ENCODE measurements at regions not wholly inside any gene's neighbourhood (a gene's known extent, or its start where the extent isn't known, plus 50 kb on each side); places are given as distances from the start of the nearest gene placed in this dataset.

DNA sequence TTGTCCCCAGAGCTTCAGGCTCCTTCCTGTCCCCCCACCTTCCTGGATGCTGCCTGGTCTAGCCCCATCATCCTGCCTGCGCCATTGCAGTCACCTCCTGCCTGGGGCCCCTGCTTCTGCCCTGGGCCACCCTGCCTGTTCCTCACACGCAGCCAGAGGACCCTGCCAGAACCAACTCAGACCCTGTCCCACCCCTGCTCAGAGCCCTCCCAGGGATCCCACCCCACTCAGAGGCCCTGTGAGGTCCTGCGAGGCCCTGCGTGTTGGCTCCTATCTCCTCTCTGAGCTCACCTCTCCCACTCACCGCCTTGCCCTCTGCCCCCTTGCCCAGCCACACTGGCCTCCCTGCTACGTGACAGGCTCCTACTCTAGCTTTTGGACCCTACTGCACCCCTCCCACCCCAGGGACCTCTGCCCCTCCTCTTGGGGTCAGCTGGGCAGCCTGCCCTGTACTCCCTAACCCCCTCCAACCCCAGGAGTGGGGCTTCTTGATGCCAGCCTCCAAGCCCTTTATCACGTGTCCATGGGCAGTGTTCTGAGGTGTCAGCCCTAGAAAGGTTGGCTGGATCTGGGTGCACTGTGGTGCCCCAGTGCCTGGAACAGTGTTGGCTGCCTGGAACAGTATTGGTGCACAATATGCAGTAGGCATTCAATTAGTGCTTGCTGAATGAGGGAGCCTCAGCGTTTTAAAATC lies 68.3 kb downstream of the CEBPB start:
- DNase-seq: no peak

DNA sequence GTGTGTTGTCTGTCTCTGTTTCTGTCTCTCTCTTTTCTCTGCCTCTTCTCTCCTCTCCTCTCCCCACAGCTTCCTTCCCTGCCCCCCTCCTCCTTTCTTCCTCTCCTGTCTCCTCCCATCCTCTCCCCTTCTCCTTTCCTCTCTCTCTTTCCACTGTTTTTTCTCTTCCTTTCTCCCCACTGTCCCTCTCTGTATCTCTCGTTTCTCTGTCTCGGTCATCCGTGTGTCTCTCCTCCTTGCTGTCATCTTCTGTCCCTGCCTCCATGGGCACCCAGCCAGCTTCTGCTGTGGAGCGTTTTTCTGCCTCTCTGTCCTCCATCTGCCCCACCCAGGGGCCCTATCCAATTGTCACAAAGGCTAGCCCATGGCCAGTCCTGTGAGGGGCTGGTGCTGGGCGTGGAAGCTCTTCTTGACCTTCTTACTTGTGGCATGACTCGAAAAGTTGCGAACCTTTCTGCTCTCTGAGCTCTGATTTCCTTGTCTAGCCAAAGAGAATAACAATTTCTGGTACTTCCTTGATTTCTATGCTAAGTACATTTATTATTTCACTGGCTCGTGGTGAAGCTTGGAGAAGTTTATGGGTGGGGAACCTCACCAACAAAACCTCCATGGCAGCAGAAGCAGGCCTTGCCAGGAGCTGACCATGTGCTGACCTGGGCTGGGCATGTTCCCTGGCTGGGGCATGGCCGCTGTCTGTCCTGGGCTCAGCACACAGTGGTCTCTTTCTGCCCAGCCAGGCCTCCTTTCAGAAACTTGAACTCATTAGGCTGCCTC lies 69.3 kb downstream of the CEBPB start:
- no peak for DNase-seq

DNA sequence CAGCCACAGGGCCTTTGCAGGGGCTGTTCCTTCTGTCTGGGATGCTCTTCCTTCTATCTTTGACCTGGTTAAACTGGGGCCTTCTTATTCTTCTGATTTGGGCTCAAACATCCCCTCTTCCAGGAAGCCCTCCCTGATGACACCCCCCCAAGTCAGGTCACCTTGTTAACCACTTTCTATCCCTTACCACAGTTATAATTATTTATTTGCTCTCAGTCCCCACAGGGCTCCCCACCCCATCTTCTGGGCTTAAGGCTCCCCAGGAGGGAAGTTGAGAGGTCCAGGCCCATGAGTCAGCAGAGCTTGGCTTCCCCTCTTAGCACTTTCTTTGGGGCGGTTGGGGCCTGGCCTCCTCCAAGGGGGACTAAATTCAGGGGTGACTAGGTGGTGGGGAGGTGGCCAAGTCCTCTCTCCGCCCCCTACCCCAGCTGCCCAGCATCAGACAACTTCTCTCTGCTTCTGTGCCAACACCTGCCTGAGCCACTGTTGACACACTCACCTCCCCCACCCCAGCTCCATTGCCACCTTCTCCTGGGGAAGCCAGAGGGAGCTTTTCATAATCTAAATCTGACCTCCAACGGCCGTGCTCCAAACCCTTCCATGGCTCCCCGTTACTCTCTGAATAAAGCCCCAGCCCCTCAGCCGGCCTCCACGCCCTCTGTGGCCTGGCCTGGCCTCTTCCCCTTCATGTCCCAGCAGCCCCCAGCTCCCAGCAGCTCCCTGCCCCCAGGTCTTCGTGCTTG lies 70.0 kb downstream of the CEBPB start:
- no peak for DNase-seq

DNA sequence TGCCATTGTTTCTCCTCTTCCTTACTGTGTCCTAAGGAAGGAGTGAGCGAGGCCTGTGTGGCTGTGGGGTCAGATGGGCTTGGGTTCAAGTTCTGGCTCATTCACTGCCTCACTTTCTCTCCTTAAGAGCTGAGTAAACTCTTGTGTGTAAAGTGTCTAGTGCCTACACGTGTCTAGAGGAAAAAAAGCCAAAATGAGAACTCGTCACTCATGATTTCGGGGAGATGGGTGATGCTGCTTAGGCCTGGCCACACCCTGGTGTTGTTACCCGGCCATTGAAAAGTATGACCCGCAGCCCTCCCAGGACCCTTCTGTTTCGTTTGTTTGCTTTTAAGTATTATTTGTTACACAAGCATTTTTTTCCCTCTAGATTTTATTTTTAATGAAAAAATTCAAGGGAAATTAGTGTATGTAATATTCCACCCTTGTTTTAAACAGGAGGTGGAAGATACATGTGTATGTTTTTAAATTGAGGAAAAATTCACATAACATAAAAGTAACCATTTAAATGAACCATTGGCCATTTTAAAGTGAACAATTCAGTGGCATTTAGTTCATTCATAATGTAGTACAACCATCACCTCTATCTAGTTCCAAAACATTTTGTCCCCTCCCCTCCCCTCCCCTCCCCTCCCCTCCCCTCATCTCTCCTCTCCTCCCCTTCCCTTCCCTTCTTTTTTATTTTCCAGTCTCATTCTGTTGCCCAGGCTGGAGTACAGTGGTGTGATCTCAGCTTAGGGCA lies 71.0 kb downstream of the CEBPB start:
- DNase-seq: no peak

DNA sequence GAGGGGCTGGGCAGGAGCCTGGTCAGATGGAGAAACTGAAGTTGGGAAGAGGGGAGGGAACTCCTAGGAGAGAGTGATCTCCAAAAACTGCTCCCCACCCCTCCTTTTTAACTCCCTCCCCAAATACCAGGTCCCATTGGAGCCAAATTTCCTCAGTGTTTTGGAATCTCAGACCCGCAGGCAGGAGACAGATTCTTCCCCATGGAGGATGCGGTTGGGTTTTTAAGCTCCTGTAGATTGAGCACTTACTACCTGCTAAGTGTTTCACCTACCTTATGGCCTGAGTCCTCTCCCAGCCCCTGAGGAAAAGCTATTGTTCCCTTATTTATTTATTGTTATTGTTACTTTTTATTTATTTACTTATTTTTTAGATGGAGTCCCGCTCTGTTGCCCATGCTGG lies 73.2 kb downstream of the CEBPB start:
- no peak for DNase-seq

DNA sequence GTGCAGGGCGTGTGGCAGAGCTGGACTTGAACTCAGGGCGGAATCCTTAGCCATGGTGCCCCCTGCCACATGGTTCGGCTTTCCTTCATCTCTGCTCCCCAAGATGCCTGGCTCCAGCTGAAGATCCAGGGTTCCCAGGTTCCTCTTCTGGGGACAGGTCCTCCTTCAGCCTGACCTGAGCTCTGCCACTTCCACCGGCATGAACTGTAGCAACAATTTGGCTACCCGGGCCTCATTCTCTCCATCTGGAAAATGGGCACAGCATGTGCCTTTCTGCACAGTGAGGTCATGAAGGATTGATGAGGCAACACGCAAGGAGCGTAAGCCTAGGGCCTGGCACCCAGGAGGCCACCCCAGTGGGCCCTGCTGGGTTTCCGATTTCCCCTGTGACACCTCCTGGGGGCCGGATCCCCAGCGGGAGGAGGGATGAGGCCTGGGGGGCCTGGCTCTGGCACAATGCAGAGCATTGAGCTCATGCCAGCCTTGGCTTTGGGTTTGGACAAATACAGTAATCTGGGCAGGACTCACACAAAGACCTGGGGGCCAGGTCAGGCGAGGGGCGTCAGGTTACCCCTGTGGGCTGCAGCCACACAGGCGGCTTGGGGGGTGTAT lies 74.0 kb downstream of the CEBPB start:
- DNase-seq: no peak

DNA sequence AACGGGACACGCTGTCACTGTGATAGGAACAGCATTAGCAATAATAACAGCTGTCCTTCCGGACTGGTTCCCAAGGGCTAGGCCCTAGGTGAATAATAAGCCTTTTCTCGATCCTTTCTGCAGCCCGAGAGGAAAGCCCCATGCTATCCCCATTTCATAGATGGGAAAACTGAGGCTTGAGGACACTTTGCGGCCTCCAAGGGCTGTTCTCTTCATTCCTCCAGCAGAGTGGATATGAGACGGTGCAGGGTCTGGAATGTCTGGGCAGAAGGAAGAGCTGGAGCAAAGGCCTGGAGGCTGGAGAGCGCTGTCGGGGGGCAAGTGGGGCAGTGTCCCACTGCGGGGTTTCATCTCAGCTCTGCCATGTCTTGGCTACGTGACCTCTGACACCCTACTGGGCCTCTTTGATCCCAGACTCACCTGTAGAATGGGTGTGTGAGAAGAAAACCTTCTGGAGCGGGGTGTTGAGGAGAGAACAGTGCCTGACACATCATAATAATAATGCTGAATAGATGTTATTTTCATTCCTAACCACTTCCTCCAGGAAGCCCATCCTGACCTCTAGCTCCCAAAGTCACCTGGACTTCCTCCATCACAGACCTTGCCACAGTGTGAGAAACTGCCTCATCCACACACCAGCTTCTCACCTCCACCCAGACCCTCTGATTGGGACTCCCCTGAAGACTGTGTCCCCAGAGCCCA lies 74.8 kb downstream of the CEBPB start:
- DNase-seq: no peak

DNA sequence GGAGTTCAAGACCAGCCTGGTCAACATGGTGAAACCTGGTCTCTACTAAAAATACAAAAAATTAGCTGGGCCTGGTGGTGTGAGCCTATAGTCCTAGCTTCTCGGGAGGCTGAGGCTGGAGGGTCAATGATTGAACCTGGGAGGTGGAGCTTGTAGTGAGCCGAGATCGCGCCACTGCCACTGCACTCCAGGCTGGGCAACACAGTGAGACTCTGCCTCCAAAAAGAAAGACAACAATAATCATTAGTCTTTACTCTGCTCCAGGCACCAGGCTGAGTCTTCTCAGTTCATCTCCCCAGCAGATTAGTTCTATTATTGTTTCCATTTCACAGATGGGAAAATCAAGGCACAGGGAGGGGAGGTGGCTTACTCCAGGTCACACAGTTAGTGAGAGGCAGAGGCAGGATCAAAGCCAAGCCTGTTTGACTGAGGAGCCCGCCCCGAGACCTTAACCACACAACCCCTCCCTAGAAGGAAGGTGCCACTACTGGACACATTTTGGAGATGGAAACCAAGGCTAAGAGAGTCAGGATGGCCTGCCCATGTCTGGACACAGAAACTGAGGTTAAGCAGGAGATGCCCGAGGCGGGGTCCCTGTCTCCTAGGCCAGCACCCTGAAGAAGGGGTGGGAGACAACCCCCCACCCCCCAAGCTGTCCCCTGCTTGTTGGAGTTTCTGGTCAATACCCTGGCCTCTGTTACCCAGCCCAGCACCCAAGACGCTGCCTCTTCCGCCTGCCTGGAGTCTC lies 75.8 kb downstream of the CEBPB start:
- DNase-seq: no peak

DNA sequence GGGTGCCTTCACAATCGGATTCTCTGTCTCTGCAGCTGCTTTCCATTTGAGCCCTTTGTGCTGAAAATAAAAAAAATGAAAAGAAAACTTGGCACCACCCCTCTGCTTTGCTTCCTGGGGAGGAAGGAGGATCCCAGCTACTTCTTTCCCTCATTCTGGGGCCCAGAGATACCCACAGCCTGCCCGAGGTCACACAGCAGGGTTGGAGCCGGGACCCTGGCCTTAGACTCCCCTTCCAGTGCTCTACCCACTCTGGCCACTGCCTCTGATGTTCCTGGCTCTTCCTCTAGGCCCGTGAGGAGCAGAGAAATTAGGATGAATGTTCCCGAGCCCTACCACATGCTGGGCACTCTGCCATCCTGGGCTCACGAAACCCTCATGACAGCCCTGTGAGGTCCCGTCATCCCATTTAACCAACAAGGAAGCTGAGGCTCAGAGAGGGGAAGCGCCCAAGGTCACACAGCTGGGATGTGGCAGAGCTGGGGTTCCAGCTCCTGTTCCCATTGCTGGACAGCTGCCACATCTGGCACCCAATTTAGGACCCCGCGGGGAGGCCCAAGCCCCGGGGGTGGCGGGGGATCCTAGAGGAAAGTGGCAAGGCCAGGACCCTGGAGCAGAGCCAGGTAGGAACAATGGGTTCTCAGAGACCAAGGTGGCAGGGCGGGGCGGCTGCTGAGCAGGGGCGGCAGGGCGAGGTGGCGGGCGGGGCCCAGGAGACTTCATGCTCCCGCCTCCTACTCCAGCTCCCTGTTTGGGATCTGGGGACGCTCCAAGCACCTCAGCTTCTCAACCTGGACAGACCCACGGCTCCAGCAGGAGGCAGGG lies 76.6 kb downstream of the CEBPB start:
- no peak for DNase-seq

DNA sequence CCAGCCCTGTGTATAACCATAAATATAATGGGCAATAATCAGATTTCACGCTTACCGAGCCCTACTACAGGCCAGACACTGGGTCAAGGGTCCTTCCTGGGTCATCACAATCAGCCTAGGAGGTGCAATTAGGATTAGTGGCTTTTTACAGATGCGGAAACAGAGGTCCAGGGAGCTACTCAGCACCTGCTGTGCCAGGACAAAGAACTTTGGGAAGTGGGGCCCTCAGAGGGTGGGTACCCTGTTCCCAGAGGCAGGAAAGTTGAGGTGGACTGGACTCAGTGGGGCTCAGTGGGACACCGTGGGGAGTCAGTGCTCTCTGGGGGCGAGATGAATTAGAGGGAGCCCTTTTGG lies 77.2 kb downstream of the CEBPB start:
- no peak for DNase-seq

DNA sequence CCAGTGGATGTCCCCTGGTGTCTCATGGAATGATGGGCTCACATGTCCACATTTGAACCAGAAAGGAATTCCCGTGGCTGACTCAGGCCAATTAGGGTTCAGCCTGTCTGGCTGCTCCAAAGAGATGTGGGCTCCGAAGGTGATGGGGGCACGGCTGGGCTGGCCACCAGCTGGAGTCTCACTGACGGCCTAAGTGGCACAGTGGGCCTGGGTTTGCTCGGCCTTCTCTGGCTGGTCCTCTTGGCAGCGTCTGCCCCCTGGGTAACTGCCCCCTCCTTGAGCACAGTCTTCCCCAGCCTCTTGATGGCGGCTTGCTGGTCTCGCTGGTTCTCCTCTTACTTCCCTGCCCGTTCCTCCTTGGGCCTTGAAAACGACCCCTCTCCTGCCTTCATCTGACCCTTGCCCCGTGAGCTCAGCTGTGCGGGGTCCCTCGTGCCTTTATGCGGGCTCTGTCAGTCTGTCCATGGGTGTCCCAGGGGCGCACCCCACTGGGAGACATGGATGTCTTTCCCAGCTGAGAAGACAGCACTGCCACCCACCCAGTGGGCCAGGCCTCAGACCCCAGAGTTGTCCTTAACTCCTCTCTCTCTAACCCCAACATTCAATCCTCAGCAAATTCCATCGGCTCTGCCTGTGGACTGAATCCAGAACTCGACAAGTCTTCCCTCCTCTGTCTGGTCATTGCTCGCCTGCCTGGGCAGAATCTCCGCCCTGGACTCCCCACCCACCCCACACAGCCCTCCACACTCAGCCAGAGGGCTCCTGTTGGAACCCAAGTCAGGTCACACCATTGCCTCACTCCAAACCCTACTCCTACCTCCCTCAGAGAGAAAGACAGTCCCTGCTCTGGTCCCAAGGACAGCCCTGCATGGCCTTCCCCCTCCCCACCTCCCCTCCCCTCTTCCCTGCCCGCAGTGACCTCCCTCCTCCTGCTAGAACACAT lies 78.7 kb downstream of the CEBPB start:
- no peak for DNase-seq

DNA sequence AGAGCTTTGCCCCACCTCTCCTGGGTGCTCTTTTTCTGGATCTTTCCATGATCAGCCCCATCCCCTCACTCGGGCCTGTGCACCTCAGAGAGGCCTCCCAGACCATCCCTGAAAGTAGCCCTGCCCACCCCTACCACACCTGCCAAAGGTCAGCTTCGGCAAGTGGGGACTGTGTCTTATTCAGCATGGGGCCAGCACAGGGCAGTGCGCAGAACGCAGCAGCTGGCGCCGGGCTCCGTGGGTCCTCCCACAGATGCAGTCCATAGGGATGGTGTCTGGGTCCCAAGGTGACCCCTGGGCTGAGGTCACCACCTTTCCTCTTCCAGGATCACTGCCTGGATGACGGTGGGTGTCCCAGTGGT lies 79.4 kb downstream of the CEBPB start:
- DNase-seq: no peak

DNA sequence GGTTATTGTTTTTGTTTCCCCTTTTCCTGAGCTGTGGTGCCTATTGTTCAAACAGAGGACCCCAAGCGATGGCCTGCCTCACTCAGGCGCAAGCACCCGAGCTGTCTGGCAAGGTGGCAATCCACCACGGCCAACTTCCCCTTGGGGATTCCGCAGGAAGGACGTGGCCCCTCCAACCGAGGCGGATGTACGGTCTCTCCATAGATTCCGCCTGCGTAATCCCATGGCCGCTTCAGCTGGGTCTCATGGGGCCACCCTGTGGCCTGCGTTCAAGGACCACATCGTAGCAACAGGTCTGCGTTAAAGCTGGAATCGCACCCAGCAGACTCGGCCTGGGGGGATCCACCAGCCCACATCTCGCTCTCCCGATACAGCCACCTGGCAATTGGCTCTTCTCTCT lies 79.9 kb downstream of the CEBPB start:
- DNase-seq: no peak

DNA sequence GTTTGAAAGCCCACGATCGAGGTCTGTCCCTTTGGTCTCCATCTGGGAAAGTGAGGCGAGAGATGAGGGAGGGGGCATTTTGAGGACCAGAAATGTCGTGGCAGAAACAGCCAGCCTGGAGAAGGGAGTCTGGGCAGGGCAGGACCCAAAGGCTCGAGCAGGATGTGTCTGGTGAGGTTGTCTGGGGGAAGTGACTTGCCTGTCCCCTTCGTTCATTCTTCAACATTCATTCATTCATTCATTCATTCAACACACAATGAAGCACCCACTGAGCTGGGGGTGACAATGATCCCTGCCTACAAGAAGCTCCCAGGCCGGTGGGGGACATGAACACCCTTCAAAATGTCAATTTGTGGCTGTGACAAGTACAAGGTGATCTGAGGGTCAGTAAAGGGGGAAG lies 80.5 kb downstream of the CEBPB start:
- no peak for DNase-seq

DNA sequence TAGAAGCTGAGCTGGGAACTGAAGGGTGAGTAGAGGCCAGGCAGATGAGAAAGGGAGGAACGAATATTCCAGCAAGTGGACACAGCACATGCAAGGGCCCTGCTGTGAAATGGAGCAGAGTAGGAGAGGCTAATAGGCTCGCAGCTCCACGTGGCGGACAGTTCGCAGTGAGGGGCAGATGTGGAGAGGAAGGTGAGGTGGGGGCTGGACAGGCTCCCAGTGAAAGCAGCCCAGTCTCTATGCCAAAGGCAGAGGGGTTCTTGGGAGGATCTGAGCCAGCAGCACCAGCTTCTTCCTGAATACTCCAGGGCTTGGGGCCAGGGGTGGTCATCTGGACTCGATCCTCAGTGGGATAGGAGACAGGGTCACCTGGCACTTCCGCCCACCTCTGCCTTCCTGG lies 81.0 kb downstream of the CEBPB start:
- DNase-seq: no peak

DNA sequence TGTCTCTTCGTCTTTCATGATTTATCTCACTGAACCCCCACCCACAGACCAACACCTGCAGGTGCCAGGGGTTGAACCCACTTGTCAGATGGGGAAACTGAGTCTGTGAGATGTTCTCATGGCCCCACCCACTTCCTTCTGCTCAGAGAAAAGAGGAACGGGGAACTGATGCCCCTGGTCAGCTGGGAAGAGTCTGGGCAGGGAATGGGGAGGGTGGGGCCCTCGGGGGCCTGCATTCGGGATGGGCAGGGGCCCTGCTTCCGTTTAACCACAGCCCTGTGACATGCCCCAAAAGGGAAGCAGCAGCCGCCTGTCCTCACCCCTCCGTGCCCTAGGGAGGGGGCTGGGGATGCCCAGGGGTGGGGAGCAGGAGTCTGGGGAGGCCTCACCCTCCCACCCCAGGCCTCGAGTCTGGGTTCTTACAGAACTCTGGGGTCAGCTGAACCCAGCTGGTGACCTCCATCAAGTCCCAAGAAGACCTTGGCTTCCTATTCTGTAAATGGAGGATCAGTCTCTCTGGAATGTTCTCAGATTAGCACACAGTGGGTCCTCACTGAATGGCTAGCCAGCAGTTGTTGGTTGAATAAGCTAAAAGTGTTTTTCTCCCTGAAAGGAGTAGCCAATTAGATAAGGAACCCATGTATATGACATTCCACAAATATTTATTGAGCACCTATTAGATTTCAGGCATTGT lies 81.5 kb downstream of the CEBPB start:
- no peak for DNase-seq

DNA sequence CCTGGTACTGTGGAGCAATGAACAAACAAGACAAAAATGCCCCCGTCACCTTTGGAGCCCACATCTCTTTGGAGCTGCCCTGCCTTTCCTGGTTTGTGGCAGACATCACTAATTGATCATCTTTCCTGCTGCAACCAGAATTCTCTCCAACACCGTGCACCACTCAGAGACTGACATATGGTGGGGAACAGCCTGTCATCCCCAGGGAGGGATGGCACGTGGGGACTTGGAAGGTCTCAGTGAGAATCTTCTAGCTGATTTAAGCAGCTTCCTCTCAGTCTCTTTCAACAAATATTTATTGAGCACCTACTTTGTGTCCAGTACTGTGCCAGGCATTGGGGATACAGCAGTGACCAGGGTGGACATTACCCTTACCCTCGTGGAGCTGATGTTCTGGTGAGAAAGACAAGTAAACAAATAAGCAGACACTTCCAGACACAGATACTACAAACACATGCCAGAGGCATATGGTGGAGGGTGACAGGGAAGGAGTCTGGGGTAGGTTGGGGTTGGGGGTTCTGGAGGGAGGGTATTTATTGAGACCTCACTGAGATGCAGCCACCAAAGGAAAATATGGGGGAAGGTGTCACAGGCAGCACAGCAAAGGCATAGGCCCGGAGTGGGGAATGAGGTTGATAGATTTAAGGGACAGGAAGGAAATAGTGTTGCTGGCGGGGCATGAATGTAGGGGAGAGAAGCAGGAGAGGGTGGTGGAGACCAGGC lies 82.3 kb downstream of the CEBPB start:
- DNase-seq: no peak

Data from central memory CD4-positive, alpha-beta T cell (primary cell).